ENCODE measurements at regions not wholly inside any gene's neighbourhood (a gene's known extent, or its start where the extent isn't known, plus 50 kb on each side); places are given as distances from the start of the nearest gene placed in this dataset.
"Not testable (repeated sequence)": the region's sequence is repeated elsewhere in the genome, so short reads cannot be mapped to it uniquely, and the experiment has no call there.

- no peak overlapping the region for H3K27ac Mint-ChIP-seq
- H3K4me1 Mint-ChIP-seq (ENCODE audit: low read depth) = peaks cover 49% of the 10 kb centered on the region
- intact Hi-C loops (cut with micrococcal nuclease) = no loop called here
Measured at GRCh38 chr2:8333177-8333831, 348.6 kb upstream of the ID2 start.

GRCh38 chr2:8333832-8334187 is 348.0 kb upstream of the ID2 start:
- H3K4me3 Mint-ChIP-seq; H3K27me3 Mint-ChIP-seq; H3K36me3 Mint-ChIP-seq (ENCODE audit: low read depth); intact Hi-C loops (cut with micrococcal nuclease); H3K27ac Mint-ChIP-seq; H3K9me3 Mint-ChIP-seq: not testable (repeated sequence)
- peaks cover 44% of the 10 kb centered on the region for H3K4me1 Mint-ChIP-seq (ENCODE audit: low read depth)

More at GRCh38 chr2:8333177-8333831, 348.6 kb upstream of the ID2 start:
- peaks cover 2% of the 10 kb centered on the region for H3K27me3 Mint-ChIP-seq
- H3K36me3 Mint-ChIP-seq (ENCODE audit: low read depth) = no peaks in the 10 kb centered on the region
- H3K4me3 Mint-ChIP-seq = no peak overlapping the region
- H3K9me3 Mint-ChIP-seq = no peaks in the 10 kb centered on the region

- Mint-ChIP-seq H3K9me3 (no peaks in the 10 kb centered on the region), H3K4me1 (ENCODE audit: low read depth) (peaks cover 35% of the 10 kb centered on the region), H3K27me3 (peaks cover 2% of the 10 kb centered on the region), H3K36me3 (ENCODE audit: low read depth) (no peaks in the 10 kb centered on the region), H3K27ac (peak overlapping the region; percentile 20), H3K4me3 (no peak overlapping the region)
- intact Hi-C loops (cut with micrococcal nuclease) = no loop called here
Measured at GRCh38 chr2:8334866-8335325, 347.0 kb upstream of the ID2 start.

- H3K36me3 Mint-ChIP-seq (ENCODE audit: low read depth) = no peaks in the 10 kb centered on the region
- H3K27me3 Mint-ChIP-seq = peaks cover 2% of the 10 kb centered on the region
- no peak overlapping the region for H3K27ac Mint-ChIP-seq
- peaks cover 37% of the 10 kb centered on the region for H3K4me1 Mint-ChIP-seq (ENCODE audit: low read depth)
- H3K9me3 Mint-ChIP-seq = peaks cover 3% of the 10 kb centered on the region
- intact Hi-C loops (cut with micrococcal nuclease) = no loop called here
- H3K4me3 Mint-ChIP-seq = no peak overlapping the region
Measured at GRCh38 chr2:8335801-8336200, 346.1 kb upstream of the ID2 start.

- intact Hi-C loops (cut with micrococcal nuclease) = no loop called here
- H3K4me3 Mint-ChIP-seq = no peak overlapping the region
- peaks cover 35% of the 10 kb centered on the region for H3K4me1 Mint-ChIP-seq (ENCODE audit: low read depth)
- H3K36me3 Mint-ChIP-seq (ENCODE audit: low read depth) = no peaks in the 10 kb centered on the region
- H3K27ac Mint-ChIP-seq = no peak overlapping the region
- H3K9me3 Mint-ChIP-seq = peaks cover 8% of the 10 kb centered on the region
- H3K27me3 Mint-ChIP-seq = no peaks in the 10 kb centered on the region
Measured at GRCh38 chr2:8337321-8337720, 344.5 kb upstream of the ID2 start.

GRCh38 chr2:8342407-8342806 is 339.4 kb upstream of the ID2 start:
- H3K36me3 Mint-ChIP-seq (ENCODE audit: low read depth) = no peaks in the 10 kb centered on the region
- no peaks in the 10 kb centered on the region for H3K27me3 Mint-ChIP-seq
- peaks cover 27% of the 10 kb centered on the region for H3K4me1 Mint-ChIP-seq (ENCODE audit: low read depth)
- intact Hi-C loops (cut with micrococcal nuclease) = no loop called here
- H3K27ac Mint-ChIP-seq = peak overlapping the region; percentile 53
- H3K4me3 Mint-ChIP-seq = no peak overlapping the region
- H3K9me3 Mint-ChIP-seq = peaks cover 8% of the 10 kb centered on the region

GRCh38 chr2:8343031-8343430 is 338.8 kb upstream of the ID2 start:
- Mint-ChIP-seq H3K9me3 (peaks cover 8% of the 10 kb centered on the region), H3K27ac (peak overlapping the region; percentile 53), H3K4me1 (ENCODE audit: low read depth) (peaks cover 23% of the 10 kb centered on the region), H3K4me3 (no peak overlapping the region), H3K27me3 (no peaks in the 10 kb centered on the region), H3K36me3 (ENCODE audit: low read depth) (no peaks in the 10 kb centered on the region)
- intact Hi-C loops (cut with micrococcal nuclease) = no loop called here

- Mint-ChIP-seq H3K27ac (no peak overlapping the region), H3K27me3 (no peaks in the 10 kb centered on the region), H3K9me3 (peaks cover 8% of the 10 kb centered on the region)
Measured at GRCh38 chr2:8344144-8345097, 337.4 kb upstream of the ID2 start.

GRCh38 chr2:8345200-8345599 is 336.7 kb upstream of the ID2 start:
- H3K27me3 Mint-ChIP-seq = no peaks in the 10 kb centered on the region
- intact Hi-C loops (cut with micrococcal nuclease) = no loop called here
- no peak overlapping the region for H3K27ac Mint-ChIP-seq
- no peaks in the 10 kb centered on the region for H3K36me3 Mint-ChIP-seq (ENCODE audit: low read depth)
- H3K4me3 Mint-ChIP-seq = no peak overlapping the region
- H3K9me3 Mint-ChIP-seq = peaks cover 8% of the 10 kb centered on the region
- peaks cover 23% of the 10 kb centered on the region for H3K4me1 Mint-ChIP-seq (ENCODE audit: low read depth)

More at GRCh38 chr2:8344144-8345097, 337.4 kb upstream of the ID2 start:
- H3K36me3 Mint-ChIP-seq (ENCODE audit: low read depth) = no peaks in the 10 kb centered on the region
- no peak overlapping the region for H3K4me3 Mint-ChIP-seq
- H3K4me1 Mint-ChIP-seq (ENCODE audit: low read depth) = peaks cover 23% of the 10 kb centered on the region
- intact Hi-C loops (cut with micrococcal nuclease) = no loop called here

- H3K27me3 Mint-ChIP-seq = no peaks in the 10 kb centered on the region
- peaks cover 1% of the 10 kb centered on the region for H3K9me3 Mint-ChIP-seq
- H3K36me3 Mint-ChIP-seq (ENCODE audit: low read depth) = no peaks in the 10 kb centered on the region
- no peak overlapping the region for H3K27ac Mint-ChIP-seq
- H3K4me1 Mint-ChIP-seq (ENCODE audit: low read depth) = peaks cover 24% of the 10 kb centered on the region
- intact Hi-C loops (cut with micrococcal nuclease) = no loop called here
- no peak overlapping the region for H3K4me3 Mint-ChIP-seq
Measured at GRCh38 chr2:8346208-8346607, 335.6 kb upstream of the ID2 start.

- no peaks in the 10 kb centered on the region for H3K27me3 Mint-ChIP-seq
- intact Hi-C loops (cut with micrococcal nuclease) = no loop called here
- peaks cover 24% of the 10 kb centered on the region for H3K4me1 Mint-ChIP-seq (ENCODE audit: low read depth)
- no peaks in the 10 kb centered on the region for H3K36me3 Mint-ChIP-seq (ENCODE audit: low read depth)
- no peaks in the 10 kb centered on the region for H3K9me3 Mint-ChIP-seq
- H3K4me3 Mint-ChIP-seq = no peak overlapping the region
- H3K27ac Mint-ChIP-seq = no peak overlapping the region
Measured at GRCh38 chr2:8346706-8347430, 335.0 kb upstream of the ID2 start.

GRCh38 chr2:8348911-8349310 is 332.9 kb upstream of the ID2 start:
- intact Hi-C loops (cut with micrococcal nuclease); H3K27me3 Mint-ChIP-seq; H3K27ac Mint-ChIP-seq; H3K36me3 Mint-ChIP-seq (ENCODE audit: low read depth); H3K9me3 Mint-ChIP-seq; H3K4me3 Mint-ChIP-seq: not testable (repeated sequence)
- peaks cover 12% of the 10 kb centered on the region for H3K4me1 Mint-ChIP-seq (ENCODE audit: low read depth)

- Mint-ChIP-seq H3K27ac (no peak overlapping the region), H3K36me3 (ENCODE audit: low read depth) (no peaks in the 10 kb centered on the region), H3K9me3 (no peaks in the 10 kb centered on the region), H3K27me3 (no peaks in the 10 kb centered on the region), H3K4me1 (ENCODE audit: low read depth) (peaks cover 17% of the 10 kb centered on the region), H3K4me3 (no peak overlapping the region)
- intact Hi-C loops (cut with micrococcal nuclease) = no loop called here
Measured at GRCh38 chr2:8352296-8352695, 329.6 kb upstream of the ID2 start.

- Mint-ChIP-seq H3K36me3 (ENCODE audit: low read depth) (no peaks in the 10 kb centered on the region), H3K9me3 (no peaks in the 10 kb centered on the region), H3K27ac (no peak overlapping the region), H3K4me3 (no peak overlapping the region), H3K4me1 (ENCODE audit: low read depth) (peaks cover 22% of the 10 kb centered on the region), H3K27me3 (no peaks in the 10 kb centered on the region)
- intact Hi-C loops (cut with micrococcal nuclease) = no loop called here
Measured at GRCh38 chr2:8352989-8353388, 328.9 kb upstream of the ID2 start.

Measured in dendritic cell treated with granulocyte-macrophage colony-stimulating factor and Interleukin-4, amounts not matched to agents 40 ng/mL and 50 ng/mL, for 4 days (primary cell).